Gastrocnemius medialis (tissue), 4 donors: ENCODE measurements at regions not wholly inside any gene's neighbourhood (a gene's known extent, or its start where the extent isn't known, plus 50 kb on each side); places are given as distances from the start of the nearest gene placed in this dataset.

Source experiments
- ATAC-seq, 2 donors: fragments of 150-250 bp; one replicate each; pipeline ENCODE4 v1.9.1; 2016
- DNase-seq, 2 donors: peaks; one replicate each; pipeline ENCODE4 v3.0.0-alpha.2; 2019
- H3K27ac ChIP-seq, 4 donors: fragments of 200-600 bp; sonication (generic); 1 replicate in 1 of 4; 2 replicates in 3 of 4; pipeline ENCODE4 v1.5.1; 2016 to 2018; ENCODE audit warnings: mild to moderate bottlenecking in 2 of 4, moderate library complexity in 1 of 4
- H3K27me3 ChIP-seq, 3 donors: fragments of 200-600 bp; sonication (generic) in 2 of 3; 1 replicate in 1 of 3; 2 replicates in 2 of 3; pipeline versions ENCODE4 v1.5.1 to v1.6.0; 2016 to 2019; ENCODE audit warnings: mild to moderate bottlenecking in 1 of 3, moderate library complexity in 1 of 3
- H3K36me3 ChIP-seq, 2 donors: fragments of 200-600 bp; sonication (generic) in 1 of 2; one replicate each; pipeline ENCODE4 v1.5.1; 2017 to 2018
- H3K4me1 ChIP-seq, 2 donors: fragments of 200-600 bp; sonication (generic) in 1 of 2; one replicate each; pipeline ENCODE4 v1.5.1; 2016 to 2017; ENCODE audit warnings: mild to moderate bottlenecking in 2 of 2
- H3K4me3 ChIP-seq, 4 donors: fragments of 200-600 bp; sonication (generic) in 3 of 4; 1 replicate in 1 of 4; 2 replicates in 3 of 4; pipeline ENCODE4 v1.5.1; 2016 to 2019; ENCODE audit warnings: mild to moderate bottlenecking in 2 of 4
- H3K9me3 ChIP-seq, 3 donors: fragments of 200-600 bp; sonication (generic) in 2 of 3; 1 replicate in 1 of 3; 2 replicates in 2 of 3; pipeline ENCODE4 v1.5.1; 2016 to 2019
- CTCF ChIP-seq, 5 experiments: fragments of 450-650 bp in 3 of 5; fragments of 200-600 bp in 2 of 5; sonication (generic) in 2 of 5; IDR thresholded peaks in 4 of 5; conservative IDR thresholded peaks in 1 of 5; 1 replicate in 4 of 5; 2 replicates in 1 of 5; pipeline ENCODE4 v1.5.1; 2016 to 2019; ENCODE audit warnings: antibody characterized with exemption in 5 of 5, mild to moderate bottlenecking in 3 of 5, moderate library complexity in 3 of 5
- POLR2A ChIP-seq, 2 donors: fragments of 450-650 bp; IDR thresholded peaks; one replicate each; pipeline ENCODE4 v1.6.1; 2017; ENCODE audit warnings: antibody characterized with exemption in 2 of 2, mild to moderate bottlenecking in 2 of 2, moderate library complexity in 2 of 2
- in situ Hi-C, 4 donors: fragments of 200-750 bp; cut with MboI; loops; one replicate each; pipeline versions ENCODE4 v1.15.0 to v1.8.0; 2017; ENCODE audit warnings: low sequenced_read_pairs in 4 of 4
- intact Hi-C: fragments of 100-400 bp; cut with DNase I; formaldehyde crosslinking; loops from one replicate; pipeline ENCODE4 v1.15.1; 2023; ENCODE audit warnings: low total_unique reads

DNA sequence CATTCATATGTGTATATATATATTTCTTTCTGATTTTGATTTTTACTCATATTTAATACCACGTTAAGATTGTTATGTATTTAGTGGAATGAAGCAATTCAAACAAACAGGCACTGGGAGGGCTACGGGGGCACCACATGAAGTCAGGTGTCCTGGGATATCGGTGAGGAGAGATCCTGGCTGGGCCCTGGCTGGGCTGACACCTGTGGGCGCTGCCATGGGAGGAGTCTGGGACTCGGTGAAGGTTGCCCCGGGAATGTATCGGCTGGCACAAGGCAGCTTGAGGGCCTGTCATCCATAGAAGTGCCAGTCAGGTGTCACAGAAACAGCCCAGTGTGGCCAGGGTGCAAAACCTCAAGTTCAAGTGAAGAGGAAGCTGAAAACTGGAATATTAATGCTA lies 766.9 kb upstream of the ARPP21 start:
- no peak overlapping the region for H3K27ac ChIP-seq
- no peaks in the 10 kb centered on the region for H3K4me1 ChIP-seq
- ATAC-seq (no peak), DNase-seq (no peak)
- H3K36me3 ChIP-seq: no peaks in the 10 kb centered on the region
- intact Hi-C loops (no loop called here), in situ Hi-C loops (no loop called here)
- H3K4me3 ChIP-seq: no peak overlapping the region
- no peak for TF ChIP-seq CTCF (IDR thresholded peaks at IDR 0.05 in 4 of 5, conservative IDR thresholded peaks at IDR 0.05 in 1 of 5)
- TF ChIP-seq POLR2A (IDR thresholded peaks at IDR 0.05): no peak
- H3K27me3 ChIP-seq: no peaks in the 10 kb centered on the region
- H3K9me3 ChIP-seq: no peaks in the 10 kb centered on the region

GRCh38 chr3:34876997-34877396 lies 762.3 kb upstream of the ARPP21 start:
- Histone ChIP-seq H3K9me3 (no peaks in the 10 kb centered on the region), H3K27ac (no peak overlapping the region), H3K36me3 (no peaks in the 10 kb centered on the region), H3K27me3 (no peaks in the 10 kb centered on the region), H3K4me3 (no peak overlapping the region), H3K4me1 (no peaks in the 10 kb centered on the region)
- intact Hi-C loops (no loop called here), in situ Hi-C loops (no loop called here)
- DNase-seq (no peak), ATAC-seq (no peak)
- TF ChIP-seq POLR2A (IDR thresholded peaks at IDR 0.05): no peak
- no peak for TF ChIP-seq CTCF (IDR thresholded peaks at IDR 0.05 in 4 of 5, conservative IDR thresholded peaks at IDR 0.05 in 1 of 5)

DNA sequence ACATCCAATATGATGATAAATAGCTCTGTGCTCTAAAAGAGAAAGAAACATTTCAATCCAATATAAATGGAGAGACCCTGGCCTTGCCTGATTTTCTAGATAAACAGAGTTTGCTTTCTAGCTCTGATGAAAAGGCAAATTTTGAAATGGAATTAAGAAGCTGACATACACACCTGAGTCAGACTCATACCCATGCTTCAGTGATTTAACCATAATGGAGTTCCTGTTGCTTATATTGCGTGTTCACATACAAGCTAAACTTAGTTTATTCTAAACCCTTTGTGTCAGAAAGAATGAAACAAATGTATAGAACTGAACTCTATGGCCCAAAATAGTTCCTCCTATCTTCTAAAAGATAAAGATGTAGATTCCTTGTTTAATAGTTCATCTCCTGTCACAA lies 760.8 kb upstream of the ARPP21 start:
- in situ Hi-C loops: no loop called here

GRCh38 chr3:34881026-34881425 lies 758.3 kb upstream of the ARPP21 start:
- no peak overlapping the region for H3K4me3 ChIP-seq
- intact Hi-C loops (no loop called here), in situ Hi-C loops (no loop called here)
- H3K9me3 ChIP-seq: no peaks in the 10 kb centered on the region
- TF ChIP-seq POLR2A (IDR thresholded peaks at IDR 0.05) (no peak), CTCF (IDR thresholded peaks at IDR 0.05 in 4 of 5, conservative IDR thresholded peaks at IDR 0.05 in 1 of 5) (no peak)
- no peak overlapping the region for H3K27ac ChIP-seq
- no peaks in the 10 kb centered on the region for H3K27me3 ChIP-seq
- no peak for DNase-seq
- no peak for ATAC-seq
- no peaks in the 10 kb centered on the region for H3K4me1 ChIP-seq
- H3K36me3 ChIP-seq: no peaks in the 10 kb centered on the region

More for the DNA sequence above, 760.8 kb upstream of the ARPP21 start:
- Histone ChIP-seq H3K36me3 (no peaks in the 10 kb centered on the region), H3K9me3 (no peaks in the 10 kb centered on the region), H3K4me3 (no peak overlapping the region), H3K27me3 (no peaks in the 10 kb centered on the region), H3K27ac (no peak overlapping the region), H3K4me1 (no peaks in the 10 kb centered on the region)
- TF ChIP-seq CTCF (IDR thresholded peaks at IDR 0.05 in 4 of 5, conservative IDR thresholded peaks at IDR 0.05 in 1 of 5): no peak
- DNase-seq: no peak
- intact Hi-C loops: no loop called here
- no peak for ATAC-seq

DNA sequence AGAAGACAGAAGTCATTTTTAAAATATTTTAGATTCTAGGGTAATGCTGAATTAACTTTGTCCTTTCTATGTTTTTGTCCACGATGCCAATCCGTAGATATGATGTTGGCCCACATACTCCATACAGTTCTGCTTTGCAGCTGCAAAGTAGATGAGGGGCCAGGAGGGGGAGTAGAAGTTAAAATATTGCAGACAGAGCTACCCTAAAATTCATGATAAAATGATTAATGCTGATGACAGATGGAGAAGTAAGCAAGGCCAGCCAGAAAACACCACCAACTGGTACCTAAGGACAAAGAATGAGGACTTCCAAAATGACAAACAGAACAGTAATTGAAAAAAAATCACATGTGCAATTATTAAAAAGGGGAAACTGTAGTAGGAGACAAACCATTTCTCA lies 756.6 kb upstream of the ARPP21 start:
- in situ Hi-C loops (no loop called here), intact Hi-C loops (no loop called here)
- no peaks in the 10 kb centered on the region for H3K27me3 ChIP-seq
- ATAC-seq (no peak), DNase-seq (no peak)
- H3K4me3 ChIP-seq: no peak overlapping the region
- TF ChIP-seq CTCF (IDR thresholded peaks at IDR 0.05 in 4 of 5, conservative IDR thresholded peaks at IDR 0.05 in 1 of 5): no peak
- TF ChIP-seq POLR2A (IDR thresholded peaks at IDR 0.05): no peak
- H3K9me3 ChIP-seq: no peaks in the 10 kb centered on the region
- no peaks in the 10 kb centered on the region for H3K36me3 ChIP-seq
- no peaks in the 10 kb centered on the region for H3K4me1 ChIP-seq
- no peak overlapping the region for H3K27ac ChIP-seq
